NCI-H2107 treated with DMSO at 0.1 percent for 48 hours (cell line): ENCODE measurements at regions not wholly inside any gene's neighbourhood (a gene's known extent, or its start where the extent isn't known, plus 50 kb on each side); places are given as distances from the start of the nearest gene placed in this dataset.

Experiments used
- DNase-seq: peaks from one replicate; lab custom pipeline; 2025; ENCODE audit not compliant: unreplicated experiment; lab: John Stamatoyannopoulos, UW

DNA sequence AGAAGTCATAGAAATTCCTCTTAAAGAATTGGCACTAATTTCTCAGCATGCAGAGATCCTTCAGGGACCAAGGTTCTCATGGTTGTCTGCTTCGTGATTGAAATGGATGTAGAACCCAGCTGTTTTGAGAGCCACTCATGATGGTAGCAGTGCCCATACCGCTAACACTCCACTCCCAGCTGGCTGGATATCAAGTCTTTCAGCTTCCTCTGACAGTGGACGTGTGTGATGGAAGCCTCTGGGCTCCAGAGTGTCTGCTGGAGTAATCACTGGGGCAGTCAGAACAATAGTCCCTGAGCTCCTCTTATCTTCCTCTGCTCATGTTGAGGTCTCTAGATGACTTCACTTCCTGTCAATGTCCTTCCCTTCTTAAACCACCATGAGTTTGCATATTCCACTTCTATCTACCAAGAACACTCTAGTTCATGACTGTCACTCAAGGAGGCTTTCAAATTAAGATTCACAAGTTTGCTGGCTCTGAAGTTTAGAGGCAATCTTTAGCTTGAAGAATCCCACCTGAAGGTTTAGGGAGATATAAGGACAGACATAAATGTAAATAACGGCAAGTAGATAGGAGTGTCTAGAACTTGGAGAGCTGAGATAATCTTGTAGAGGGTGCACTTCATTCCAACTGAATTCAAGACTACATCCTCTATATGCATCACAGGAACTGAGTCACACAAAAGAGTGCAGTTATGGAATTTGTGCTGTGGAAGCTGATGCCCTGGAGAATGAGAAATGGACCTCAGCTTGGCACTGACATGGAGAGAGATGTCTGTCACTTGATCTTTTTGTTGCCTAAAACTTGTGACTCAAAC is 64.5 kb upstream of the WDR1 start:
- DNase-seq, result no peak

DNA sequence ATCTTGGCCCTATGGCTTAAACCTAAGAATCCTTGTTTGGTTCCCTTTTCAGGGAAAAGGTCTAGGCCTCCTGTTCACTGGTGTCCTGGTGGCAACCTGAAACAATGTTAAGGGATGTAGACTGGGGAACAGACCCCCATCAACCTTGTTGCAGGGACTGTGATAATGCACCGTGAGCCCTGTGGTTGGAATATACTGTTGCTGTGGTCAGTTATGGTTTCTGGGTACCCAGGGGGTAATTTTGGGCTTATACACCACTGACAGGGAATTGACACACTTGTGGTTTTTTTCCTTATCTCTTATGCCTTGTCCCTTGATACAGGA is 64.0 kb upstream of the WDR1 start:
- DNase-seq, result no peak

DNA sequence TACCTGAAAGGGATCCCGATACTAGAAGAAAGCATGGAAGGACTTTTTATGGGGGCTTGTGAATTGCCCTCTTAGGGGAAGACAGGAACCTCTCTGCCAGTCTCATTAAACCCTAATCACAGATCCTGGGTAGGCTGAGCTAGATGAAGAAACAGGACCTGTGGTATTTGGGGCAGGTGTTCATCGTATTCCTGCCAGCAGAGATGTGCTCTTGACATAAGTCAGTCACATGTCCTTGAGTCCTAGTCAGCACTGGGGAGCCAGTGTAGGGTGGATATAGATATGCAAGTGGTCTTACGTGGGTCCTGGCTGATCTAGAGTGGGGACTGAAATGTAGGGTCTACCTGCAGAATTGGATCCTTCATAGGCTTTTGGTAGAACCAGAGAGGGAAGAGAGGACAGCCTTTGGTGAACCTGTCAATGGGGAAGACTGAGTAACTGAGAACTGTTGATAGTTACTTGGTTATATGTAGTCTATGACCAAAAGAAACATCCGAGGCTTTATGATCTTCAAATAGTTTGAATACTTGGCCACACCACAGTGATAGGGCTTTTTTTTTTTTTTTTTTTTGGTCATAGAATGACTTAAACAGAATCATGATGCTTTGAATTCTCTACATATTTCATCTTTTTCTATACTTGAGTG is 63.5 kb upstream of the WDR1 start:
- no peak for DNase-seq

DNA sequence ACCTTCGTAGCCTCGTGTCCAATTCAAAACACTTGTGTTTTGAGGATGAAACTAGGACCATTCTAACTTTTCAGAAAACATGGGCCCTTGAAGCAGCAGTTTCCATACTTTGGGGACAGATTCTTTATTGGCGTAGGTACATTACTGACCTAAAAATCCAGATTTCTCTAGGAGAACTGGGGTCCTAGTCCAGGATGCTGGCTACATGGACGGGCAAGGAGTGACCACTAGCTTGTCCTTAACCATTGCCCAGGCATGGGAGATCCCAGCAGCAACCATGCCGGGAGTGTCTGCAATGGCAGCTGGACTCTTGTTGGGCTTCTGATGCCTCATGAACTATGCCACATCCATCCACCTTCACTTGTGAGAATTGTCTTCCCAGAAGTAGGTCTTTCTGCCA is 62.2 kb upstream of the WDR1 start:
- no peak for DNase-seq

DNA sequence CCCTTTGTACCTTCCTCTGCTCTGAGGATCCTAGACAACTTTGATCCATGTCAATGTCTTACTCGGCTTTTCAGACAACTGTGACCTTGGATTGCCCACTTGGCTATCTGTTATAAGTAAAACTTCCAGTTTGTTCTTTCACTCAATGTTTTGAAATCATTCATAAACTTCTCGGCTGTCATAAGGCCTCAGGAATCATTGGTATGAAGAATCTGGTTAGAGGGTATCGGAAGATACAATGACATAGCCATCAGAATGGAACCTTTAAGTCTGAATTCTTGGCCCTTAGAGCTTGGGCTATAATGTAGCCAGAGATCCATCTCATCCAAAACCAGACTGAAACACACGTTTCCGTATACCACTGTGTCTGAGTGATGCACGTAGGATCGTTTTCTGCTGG is 59.0 kb upstream of the WDR1 start:
- no peak for DNase-seq

DNA sequence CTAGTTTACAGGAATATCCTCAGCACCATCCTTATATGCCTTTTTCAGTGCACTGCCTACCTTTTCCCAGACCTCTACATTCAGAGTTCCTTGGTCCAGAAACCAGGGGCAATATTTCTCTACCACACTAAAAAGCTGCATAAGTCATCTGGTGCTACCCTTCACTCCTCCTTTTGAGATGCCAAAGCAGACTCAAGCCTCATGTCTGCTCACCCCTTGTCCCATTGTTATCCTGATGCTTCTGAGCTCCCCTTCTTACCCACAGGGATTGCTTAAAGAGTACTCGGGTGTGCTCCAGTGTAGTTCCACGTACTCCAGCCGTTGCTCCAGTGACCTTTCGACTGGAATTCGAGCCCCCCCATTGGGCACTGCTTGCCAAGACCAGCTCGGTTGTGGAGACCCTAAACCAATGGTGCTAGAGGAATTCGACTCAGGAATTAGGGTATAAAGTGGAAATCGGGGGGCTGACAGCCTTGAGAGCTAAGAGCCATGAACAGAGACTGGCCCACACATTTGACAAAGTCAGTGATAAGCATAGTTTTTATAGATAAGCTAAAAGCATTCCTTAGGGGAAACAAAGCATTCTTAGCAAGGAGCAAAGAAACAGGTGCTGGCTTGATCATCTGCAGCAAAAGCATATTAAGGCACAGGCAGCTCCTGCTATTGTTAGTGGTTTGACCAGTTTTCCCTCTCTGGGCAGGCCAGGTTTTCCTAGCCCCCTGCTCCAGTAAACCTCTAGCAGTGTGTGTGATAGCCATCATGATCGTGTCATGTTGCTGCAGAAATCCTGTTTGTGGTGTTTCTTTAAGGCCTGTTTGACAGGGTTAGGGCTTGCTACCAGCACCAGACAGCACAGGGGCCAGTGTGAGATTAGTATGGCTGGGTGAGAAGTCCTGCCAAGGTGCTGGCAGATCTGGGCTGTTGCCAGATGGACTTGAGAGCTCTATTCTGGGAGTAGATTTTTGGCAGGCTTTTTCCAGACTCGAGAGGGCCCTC is 57.5 kb upstream of the WDR1 start:
- DNase-seq, result no peak

DNA sequence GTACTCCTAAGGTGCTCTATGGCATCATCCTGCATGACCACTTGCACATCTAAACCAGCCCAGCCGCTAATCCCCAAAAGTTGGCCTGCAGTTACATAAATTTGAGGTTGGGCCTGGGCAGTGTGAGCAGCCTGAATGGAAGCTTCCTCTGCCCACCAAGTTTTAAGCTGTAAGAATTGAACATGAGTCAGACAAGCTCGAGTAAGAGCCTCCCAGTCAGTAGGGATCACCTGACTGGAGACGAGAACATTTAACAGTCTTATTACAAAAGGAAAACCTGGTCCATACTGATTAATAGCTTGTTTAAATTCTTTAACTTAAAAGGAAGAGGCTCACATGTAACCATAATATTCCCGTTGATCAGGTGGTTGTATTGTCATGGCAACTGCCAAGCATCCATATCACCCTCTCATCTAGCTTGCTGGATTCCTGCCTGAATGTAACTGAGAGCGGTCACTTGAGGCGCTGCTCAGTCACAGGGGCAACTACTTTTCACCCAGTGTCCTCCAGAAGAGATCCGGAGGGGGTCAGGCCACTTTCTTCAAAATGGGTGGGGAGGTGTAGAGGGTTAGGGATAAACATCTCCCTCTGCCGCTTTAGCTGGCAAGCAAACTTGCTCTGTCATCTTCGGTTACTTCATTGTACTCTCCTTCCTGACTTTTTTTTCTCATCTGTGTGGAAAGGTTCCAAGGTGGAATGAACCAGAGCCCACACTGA is 56.6 kb upstream of the WDR1 start:
- no peak for DNase-seq

DNA sequence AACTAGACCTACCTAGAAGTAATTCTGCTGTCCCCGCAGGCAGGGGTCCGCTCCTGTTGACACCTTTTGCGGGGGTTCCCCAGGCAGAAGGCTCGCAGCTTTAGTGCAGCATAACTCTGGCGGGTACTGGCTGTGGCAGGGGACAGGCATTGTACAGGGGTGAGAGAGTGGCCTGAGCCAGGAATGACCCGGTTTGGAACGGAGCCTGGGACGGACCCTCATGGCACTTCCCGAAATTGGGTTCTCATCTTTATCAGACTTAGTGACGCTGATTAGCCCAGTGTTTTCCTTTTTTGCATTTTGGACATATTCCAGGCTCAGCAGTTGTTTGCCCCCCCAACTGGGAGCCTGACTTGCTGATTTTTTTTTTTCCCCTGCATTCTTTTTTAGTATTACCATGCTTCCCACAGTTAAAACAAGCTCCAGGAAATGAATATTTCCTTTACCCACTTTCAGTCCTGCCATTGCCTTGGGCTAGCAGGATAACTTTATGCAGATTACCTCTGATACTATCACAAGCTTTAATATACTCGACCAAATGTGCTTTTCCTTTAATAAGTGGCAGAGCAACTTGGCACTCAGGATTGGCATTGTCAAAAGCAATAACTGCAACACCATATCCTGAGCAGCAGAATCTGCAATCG is 55.8 kb upstream of the WDR1 start:
- no peak for DNase-seq

DNA sequence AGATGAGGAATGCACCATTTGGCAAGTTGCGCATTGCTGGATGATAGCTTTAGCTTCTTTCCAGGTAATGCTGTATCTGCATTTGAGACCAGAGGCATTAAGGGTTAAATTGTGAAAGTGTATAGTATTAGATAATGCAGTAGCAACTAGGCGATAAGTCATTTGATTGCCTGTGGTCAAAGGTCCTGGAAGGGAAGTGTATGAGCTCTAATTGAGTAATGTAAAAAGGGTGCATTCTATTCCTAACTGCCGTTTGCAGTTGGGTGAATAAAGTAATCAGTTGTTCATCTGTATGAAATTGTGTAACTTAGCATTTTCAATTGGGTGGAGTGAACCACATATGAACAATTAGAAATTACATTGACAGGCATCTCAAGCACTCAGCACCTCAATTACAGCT is 54.5 kb upstream of the WDR1 start:
- no peak for DNase-seq

DNA sequence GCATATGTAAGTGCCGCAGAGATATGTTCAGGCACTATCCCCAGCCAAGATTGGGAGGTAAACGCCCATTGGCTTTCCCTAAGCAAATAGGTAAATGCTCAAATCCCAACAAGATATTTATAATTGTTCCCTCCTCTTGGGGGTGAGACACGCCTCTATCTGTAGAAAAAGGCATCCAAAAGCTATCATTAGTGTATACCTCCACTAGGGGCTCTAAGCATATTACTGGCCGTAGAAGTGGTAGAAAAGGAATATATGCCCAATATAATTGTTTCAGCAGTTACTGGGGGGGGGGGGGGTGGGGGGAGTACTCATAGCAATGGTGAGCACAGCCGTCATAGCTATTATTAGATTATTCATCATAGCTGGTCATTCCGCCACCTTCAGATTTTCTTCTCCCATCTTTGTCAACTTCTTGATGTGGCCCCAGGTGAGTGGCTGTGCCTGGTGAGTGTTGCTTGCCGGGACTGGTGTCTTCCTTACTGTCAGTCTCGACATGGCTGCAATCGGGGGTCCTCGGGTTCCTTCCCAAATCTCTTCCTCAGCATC is 53.3 kb upstream of the WDR1 start:
- no peak for DNase-seq

DNA sequence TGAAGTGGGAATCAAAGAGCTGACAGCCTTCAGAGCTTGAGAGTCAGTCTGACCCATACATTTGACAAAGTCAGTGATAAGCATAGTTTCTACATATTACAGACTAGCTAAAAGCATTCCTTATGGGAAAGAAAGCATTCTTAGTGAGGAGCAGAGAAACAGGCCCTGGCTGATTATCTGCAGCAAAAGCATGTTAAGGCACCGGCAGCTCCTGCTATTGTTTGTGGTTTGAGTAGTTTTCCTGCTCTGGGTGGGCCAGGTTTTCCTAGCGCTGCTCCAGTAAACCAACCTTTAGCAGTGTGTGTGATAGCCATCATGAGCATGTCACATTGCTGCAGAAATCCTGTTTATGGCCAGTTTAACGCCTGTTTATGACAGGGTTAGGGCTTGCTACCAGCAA is 51.6 kb upstream of the WDR1 start:
- DNase-seq, result no peak

DNA sequence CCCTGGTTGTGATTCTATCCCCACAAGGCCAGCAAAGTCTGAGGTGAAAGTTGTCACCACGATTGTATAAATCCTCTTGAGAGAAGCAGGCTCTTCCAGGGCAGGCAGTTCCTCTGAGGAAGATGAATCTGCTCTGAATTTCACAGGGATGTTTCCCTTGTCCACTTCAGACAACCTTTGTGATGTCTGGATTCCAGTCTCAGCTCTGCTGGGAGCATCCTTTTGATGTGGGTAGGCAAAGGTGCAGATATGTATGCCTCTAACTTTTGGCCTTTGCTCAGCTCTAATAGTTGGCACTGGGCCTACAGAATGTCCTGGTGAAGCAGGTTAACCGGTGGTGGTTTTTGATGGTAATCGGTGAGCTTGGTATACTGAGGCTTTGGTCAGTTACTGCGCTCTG is 50.6 kb upstream of the WDR1 start:
- DNase-seq, result no peak
